GM19324 (cell line): ENCODE measurements at regions not wholly inside any gene's neighbourhood (a gene's known extent, or its start where the extent isn't known, plus 50 kb on each side); places are given as distances from the start of the nearest gene placed in this dataset.
"Not testable (repeated sequence)": the region's sequence is repeated elsewhere in the genome, so short reads cannot be mapped to it uniquely, and the experiment has no call there.

Experiments used
- ATAC-seq: cut with Tn5 transposase; IDR thresholded peaks from one replicate; pipeline ENCODE4 v1.9.1; 2021; ENCODE audit warnings: mild to moderate bottlenecking, moderate library complexity; ENCODE audit not compliant: unreplicated experiment, low FRiP score

GRCh38 chr4:66490729-66491128 is 820.4 kb upstream of the EPHA5 start:
- ATAC-seq: no peak

GRCh38 chr4:66489783-66490452 is 819.6 kb upstream of the EPHA5 start:
- no peak for ATAC-seq

GRCh38 chr4:66489370-66489769 is 819.1 kb upstream of the EPHA5 start:
- ATAC-seq: no peak

- ATAC-seq: no peak
These were observed 815.8 kb upstream of the EPHA5 start for GRCh38 chr4:66486068-66486467.

GRCh38 chr4:66482186-66482585 is 811.9 kb upstream of the EPHA5 start:
- ATAC-seq: no peak

GRCh38 chr4:66475596-66475995 is 805.3 kb upstream of the EPHA5 start:
- no peak for ATAC-seq

- ATAC-seq: no peak
These were observed 794.8 kb upstream of the EPHA5 start for GRCh38 chr4:66465111-66465510.

- not testable (repeated sequence) for ATAC-seq
These were observed 792.6 kb upstream of the EPHA5 start for GRCh38 chr4:66462890-66463289.

GRCh38 chr4:66451741-66452140 is 781.5 kb upstream of the EPHA5 start:
- ATAC-seq: no peak

- ATAC-seq: no peak
These were observed 772.7 kb upstream of the EPHA5 start for GRCh38 chr4:66443008-66443407.

GRCh38 chr4:66439508-66439907 is 769.2 kb upstream of the EPHA5 start:
- ATAC-seq: no peak

GRCh38 chr4:66433706-66434105 is 763.4 kb upstream of the EPHA5 start:
- ATAC-seq: no peak

GRCh38 chr4:66430856-66431255 is 760.6 kb upstream of the EPHA5 start:
- no peak for ATAC-seq

- no peak for ATAC-seq
These were observed 759.0 kb upstream of the EPHA5 start for GRCh38 chr4:66429276-66429675.

GRCh38 chr4:66416425-66416824 is 746.1 kb upstream of the EPHA5 start:
- ATAC-seq: no peak

- ATAC-seq: no peak
These were observed 733.9 kb upstream of the EPHA5 start for GRCh38 chr4:66404141-66404540.

- ATAC-seq: no peak
These were observed 706.6 kb upstream of the EPHA5 start for GRCh38 chr4:66376921-66377320.

- ATAC-seq: no peak
These were observed 706.1 kb upstream of the EPHA5 start for GRCh38 chr4:66376396-66376795.

- no peak for ATAC-seq
These were observed 703.0 kb upstream of the EPHA5 start for GRCh38 chr4:66373268-66373667.

- ATAC-seq: no peak
These were observed 702.4 kb upstream of the EPHA5 start for GRCh38 chr4:66372706-66373105.

GRCh38 chr4:66367043-66367660 is 696.9 kb upstream of the EPHA5 start:
- no peak for ATAC-seq

GRCh38 chr4:66360395-66360794 is 690.1 kb upstream of the EPHA5 start:
- ATAC-seq: not testable (repeated sequence)
